Adrenal gland (tissue), 5 donors: ENCODE measurements at regions not wholly inside any gene's neighbourhood (a gene's known extent, or its start where the extent isn't known, plus 50 kb on each side); places are given as distances from the start of the nearest gene placed in this dataset.

Experiments used
- POLR2A ChIP-seq, 2 donors: fragments of 450-650 bp; IDR thresholded peaks; one replicate each; pipeline ENCODE4 v1.6.1; 2017; ENCODE audit warnings: antibody characterized with exemption in 2 of 2, mild to moderate bottlenecking in 2 of 2, moderate library complexity in 1 of 2
- TF ChIP-seq, protein P1 (sequence below), 6 experiments: fragments of 450-650 bp in 4 of 6; fragments of 200-600 bp in 2 of 6; sonication (generic) in 1 of 6; IDR thresholded peaks; 1 replicate in 5 of 6; 2 replicates in 1 of 6; pipeline versions ENCODE4 v1.5.1 to v1.8.0; 2016 to 2021; ENCODE audit warnings: antibody characterized with exemption in 6 of 6, mild to moderate bottlenecking in 2 of 6, moderate library complexity in 1 of 6
- donor health status: DM: no; HTN: no; CAD: no.

GRCh38 chr1:57795886-57796285 is 372.0 kb upstream of the DAB1 start:
- TF ChIP-seq, protein P1, sequence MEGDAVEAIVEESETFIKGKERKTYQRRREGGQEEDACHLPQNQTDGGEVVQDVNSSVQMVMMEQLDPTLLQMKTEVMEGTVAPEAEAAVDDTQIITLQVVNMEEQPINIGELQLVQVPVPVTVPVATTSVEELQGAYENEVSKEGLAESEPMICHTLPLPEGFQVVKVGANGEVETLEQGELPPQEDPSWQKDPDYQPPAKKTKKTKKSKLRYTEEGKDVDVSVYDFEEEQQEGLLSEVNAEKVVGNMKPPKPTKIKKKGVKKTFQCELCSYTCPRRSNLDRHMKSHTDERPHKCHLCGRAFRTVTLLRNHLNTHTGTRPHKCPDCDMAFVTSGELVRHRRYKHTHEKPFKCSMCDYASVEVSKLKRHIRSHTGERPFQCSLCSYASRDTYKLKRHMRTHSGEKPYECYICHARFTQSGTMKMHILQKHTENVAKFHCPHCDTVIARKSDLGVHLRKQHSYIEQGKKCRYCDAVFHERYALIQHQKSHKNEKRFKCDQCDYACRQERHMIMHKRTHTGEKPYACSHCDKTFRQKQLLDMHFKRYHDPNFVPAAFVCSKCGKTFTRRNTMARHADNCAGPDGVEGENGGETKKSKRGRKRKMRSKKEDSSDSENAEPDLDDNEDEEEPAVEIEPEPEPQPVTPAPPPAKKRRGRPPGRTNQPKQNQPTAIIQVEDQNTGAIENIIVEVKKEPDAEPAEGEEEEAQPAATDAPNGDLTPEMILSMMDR (IDR thresholded peaks at IDR 0.05): no peak
- no peak for TF ChIP-seq POLR2A (IDR thresholded peaks at IDR 0.05)
